Loucy (cell line): ENCODE measurements at regions not wholly inside any gene's neighbourhood (a gene's known extent, or its start where the extent isn't known, plus 50 kb on each side); places are given as distances from the start of the nearest gene placed in this dataset.

Experiments
- CTCF ChIP-seq: fragments of 200-600 bp; sonication (generic); conservative IDR thresholded peaks from 2 replicates; pipeline ENCODE4 v1.5.1; 2014; ENCODE audit warnings: mild to moderate bottlenecking, antibody characterized with exemption, low read length
- EZH2phosphoT487 ChIP-seq: fragments of 200-600 bp; IDR thresholded peaks from 2 replicates; pipeline ENCODE4 v1.6.1; 2018; ENCODE audit warnings: antibody characterized with exemption, mild to moderate bottlenecking, moderate library complexity, borderline replicate concordance

GRCh38 chr12:126856958-126857357 is 1410.0 kb upstream of the TMEM132C start:
- TF ChIP-seq CTCF (no peak), EZH2phosphoT487 (no peak)
